AG20443 (cell line): ENCODE measurements at regions not wholly inside any gene's neighbourhood (a gene's known extent, or its start where the extent isn't known, plus 50 kb on each side); places are given as distances from the start of the nearest gene placed in this dataset.
"Not testable (repeated sequence)": the region's sequence is repeated elsewhere in the genome, so short reads cannot be mapped to it uniquely, and the experiment has no call there.

Source experiments
- DNase-seq: peaks from one replicate; pipeline ENCODE4 v3.0.0; 2012; ENCODE audit warnings: low spot score, mixed read lengths

- DNase-seq: not testable (repeated sequence)
These were observed 193.4 kb downstream of the XPNPEP1 start for GRCh38 chr10:109729895-109730294.

DNA sequence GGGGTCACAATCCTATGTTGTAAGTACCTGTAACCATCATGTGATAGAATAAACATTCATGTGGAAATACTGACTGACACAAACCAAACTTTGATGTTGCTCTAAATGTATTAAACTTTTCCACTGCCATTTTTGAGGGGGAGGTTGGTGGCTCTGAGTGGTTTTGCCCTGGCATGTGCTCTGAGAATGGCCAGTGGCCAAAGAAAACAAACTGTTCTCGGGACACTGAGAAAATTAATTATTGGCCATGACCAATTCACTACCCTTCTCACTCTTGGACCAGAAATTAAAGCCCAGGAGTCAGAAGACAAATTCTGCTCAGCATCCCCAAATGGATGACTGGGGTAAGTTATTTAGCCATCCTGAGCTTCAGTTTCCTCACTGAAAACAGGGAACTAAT is 195.9 kb downstream of the XPNPEP1 start:
- no peak for DNase-seq

GRCh38 chr10:109726473-109726872 is 196.8 kb downstream of the XPNPEP1 start:
- DNase-seq: no peak

DNA sequence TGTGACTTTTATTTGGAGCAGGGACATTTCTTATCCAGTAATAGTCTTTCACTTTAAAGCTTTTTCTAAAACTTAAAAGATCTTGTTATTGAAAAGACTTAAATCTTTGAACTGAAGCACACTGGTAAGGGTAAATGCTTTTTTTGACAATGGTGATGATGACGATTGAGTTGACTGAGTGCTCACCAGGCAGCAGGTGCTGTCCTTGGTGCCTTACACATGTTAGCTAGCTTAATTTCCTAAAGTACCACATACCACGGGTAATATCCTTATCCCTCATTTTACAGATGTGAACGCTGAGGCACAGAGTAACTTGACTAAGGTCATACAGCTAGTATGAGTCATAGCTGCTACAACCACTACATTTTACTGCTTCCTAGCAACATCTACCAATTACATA is 200.0 kb downstream of the XPNPEP1 start:
- no peak for DNase-seq

GRCh38 chr10:109721453-109722064 is 201.8 kb downstream of the XPNPEP1 start:
- no peak for DNase-seq

GRCh38 chr10:109706026-109706560 is 217.2 kb downstream of the XPNPEP1 start:
- DNase-seq: no peak

GRCh38 chr10:109701633-109702215 is 221.6 kb downstream of the XPNPEP1 start:
- no peak for DNase-seq

GRCh38 chr10:109698882-109699664 is 224.2 kb downstream of the XPNPEP1 start:
- no peak for DNase-seq

DNA sequence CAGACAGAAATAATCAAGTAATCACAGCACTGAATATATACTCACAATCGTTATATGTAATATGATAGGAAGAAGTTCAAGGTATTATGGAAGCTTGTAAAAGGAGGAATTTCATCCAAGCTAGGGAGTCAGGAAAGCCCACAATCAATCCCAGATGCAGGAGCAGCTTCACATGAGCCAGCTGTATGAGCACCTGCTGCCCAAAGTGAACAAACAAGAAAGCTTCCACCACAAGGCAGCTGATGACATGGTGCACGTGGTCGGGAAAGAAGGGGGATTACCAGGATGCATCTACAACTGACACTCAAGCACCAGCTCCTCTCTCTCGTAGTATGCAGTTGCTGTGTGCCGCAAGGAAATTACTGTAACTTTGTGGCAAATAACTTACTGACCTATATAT is 225.2 kb downstream of the XPNPEP1 start:
- no peak for DNase-seq

- DNase-seq: no peak
These were observed 226.1 kb downstream of the XPNPEP1 start for GRCh38 chr10:109696981-109697775.

DNA sequence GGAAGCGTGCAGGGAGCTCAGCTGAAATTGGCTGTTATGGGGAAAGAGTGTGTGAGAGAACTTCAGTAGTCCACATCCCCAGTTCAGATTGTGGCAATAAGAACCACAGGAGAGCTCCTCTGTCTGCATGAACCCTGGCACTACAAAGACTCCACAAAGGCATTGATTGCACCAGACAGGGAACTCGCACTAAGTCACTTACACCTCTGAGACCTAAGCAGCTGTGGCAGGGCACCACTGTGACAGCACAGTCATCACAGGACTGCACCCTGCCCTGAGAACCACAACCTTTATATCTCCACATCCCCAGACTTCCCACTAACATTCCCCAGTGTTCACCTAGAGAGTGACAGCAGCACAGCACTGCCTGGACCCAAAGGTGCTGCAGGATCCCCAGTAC is 226.8 kb downstream of the XPNPEP1 start:
- no peak for DNase-seq

DNA sequence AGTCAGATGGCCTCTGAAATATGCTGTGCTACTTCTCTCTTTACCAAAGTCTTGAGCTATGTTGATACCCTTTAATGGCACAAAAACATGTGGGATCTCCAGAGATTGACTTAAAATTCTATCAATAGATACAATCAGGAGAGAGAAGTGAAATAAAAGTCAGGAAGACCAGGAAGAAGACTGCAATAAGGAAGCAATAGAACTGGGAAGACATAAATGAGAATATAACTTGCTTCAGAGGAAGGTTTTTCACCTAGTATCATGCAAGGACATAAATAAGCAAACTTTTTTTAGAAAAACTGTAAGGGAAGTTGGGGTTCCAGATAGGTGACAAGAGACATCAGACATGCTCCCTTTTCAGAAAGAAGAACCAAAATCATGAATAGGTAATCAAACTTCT is 227.3 kb downstream of the XPNPEP1 start:
- no peak for DNase-seq

DNA sequence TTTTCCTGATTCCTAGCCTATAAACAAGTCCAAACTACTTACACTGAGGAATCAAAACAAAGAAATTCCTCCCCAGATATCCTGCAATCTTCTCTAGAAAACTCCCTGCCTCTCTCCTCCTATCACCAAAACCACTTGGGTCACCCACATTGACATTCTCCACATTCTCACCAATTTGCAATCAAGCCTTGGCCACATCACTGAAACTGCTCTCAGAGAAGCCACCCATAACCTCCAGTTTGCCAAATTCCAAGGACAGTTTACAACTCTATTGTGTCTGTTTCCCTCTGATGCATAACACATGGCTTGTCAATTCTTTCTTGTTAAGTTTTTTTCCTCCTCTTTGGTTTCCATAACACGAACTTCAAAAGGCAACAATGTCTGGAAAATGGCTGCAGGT is 233.5 kb downstream of the XPNPEP1 start:
- no peak for DNase-seq

GRCh38 chr10:109679478-109679877 is 243.8 kb downstream of the XPNPEP1 start:
- DNase-seq: no peak

DNA sequence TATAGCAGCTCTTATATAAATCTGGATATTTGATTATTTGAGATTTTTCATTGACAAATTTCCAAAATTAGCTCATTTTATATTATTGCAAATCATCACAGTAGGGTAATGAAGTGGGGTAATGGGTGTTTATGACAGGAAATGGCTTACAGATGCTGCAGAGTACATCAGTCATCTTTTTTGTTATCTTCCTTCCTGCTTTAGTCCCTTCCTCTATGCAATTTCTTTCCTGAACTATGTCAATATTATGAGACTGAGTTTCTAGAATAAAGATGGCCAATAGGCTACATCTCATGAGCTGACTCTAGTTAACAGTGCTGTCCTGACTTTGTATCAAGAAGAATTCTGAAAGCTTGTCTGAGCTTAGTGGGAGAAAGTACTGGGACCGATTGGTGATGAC is 244.5 kb downstream of the XPNPEP1 start:
- DNase-seq: no peak

GRCh38 chr10:109676703-109677102 is 246.6 kb downstream of the XPNPEP1 start:
- DNase-seq: no peak

- DNase-seq: no peak
These were observed 254.6 kb downstream of the XPNPEP1 start for GRCh38 chr10:109668703-109669102.

GRCh38 chr10:109668154-109668665 is 255.1 kb downstream of the XPNPEP1 start:
- no peak for DNase-seq

DNA sequence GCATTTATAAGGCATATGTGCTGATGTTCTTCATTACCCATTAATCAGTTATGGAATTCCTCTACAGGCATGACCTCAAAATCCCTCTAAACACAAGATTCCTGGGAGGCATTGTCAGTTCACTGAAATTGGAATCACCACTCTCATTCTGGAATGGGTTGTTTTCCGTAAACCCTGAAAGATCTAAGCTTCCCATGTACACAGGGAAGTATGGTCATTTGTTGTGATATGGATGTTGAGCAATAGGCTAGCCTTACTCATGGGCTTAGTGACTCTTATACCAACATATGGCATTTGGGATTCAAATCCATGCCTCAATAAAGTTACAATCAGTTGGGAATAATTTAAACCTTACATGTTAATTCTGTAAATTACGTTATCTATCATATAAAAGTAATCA is 258.0 kb downstream of the XPNPEP1 start:
- DNase-seq: no peak

DNA sequence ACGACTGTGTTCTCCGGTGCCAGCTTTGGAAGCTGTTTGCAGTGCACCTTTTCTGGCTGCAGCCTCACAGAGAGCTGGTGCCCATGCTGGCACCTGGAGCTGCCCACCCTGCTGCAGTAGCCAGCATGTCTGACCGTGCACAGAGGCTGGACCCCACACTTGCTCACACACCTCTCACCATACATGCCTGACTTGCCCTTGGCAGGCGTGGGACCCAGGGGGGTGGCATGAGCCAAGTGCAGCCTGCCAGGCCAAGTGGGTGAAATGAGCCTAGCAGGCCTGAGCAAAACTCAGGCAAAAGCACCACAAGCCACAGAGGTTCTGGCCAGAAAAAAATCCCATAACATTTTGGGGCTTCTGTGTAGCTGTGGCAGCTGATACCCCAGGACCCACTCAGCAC is 258.8 kb downstream of the XPNPEP1 start:
- no peak for DNase-seq

DNA sequence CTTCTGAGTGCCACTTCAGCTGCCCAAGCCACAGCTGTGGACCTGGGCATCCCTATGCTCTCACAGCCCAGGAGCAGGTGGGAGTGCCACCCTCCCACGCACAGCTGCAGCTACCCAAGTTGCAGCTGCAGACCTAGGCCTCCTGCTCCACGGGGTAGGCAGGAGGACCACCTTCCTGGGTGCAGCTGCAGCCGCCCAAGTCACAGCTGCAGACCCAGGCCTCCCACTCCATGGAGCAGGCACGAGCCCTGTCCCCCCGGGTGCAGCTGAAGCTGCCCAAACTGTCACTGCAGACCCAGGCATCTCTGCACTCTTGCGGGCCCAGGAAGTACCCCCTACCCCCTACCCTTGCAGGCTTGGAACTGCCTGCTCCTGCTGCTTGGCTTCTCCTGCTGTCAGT is 260.2 kb downstream of the XPNPEP1 start:
- no peak for DNase-seq

DNA sequence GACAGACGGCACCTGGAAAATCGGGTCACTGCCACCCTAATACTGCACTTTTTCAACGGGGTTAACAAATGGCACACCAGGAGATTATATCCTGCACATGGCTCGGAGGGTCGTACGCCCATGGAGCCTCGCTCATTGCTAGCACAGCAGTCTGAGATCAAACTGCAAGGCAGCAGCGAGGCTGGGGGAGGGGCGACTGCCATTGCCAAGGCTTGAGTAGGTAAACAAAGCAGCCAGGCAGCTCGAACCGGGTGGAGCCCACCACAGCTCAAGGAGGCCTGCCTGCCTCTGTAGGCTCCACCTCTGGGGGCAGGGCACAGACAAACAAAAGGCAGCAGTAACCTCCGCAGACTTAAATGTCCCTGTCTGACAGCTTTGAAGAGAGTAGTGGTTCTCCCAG is 270.7 kb downstream of the XPNPEP1 start:
- DNase-seq: not testable (repeated sequence)
